HepG2 (cell line): ENCODE measurements at regions not wholly inside any gene's neighbourhood (a gene's known extent, or its start where the extent isn't known, plus 50 kb on each side); places are given as distances from the start of the nearest gene placed in this dataset.

Experiments
- ATAC-seq: fragments of 200-7000 bp; cut with Tn5 transposase; 3 replicates; pipeline ENCODE4 v1.9.1; 2020; ENCODE audit warnings: mild to moderate bottlenecking, moderate library complexity
- BruUV-seq: library from RNA; stranded (reverse); fragments of 400-500 nt; replicated peaks from 2 replicates; lab custom pipeline; 2021; lab: Mats Ljungman, UMichigan
- CTCF ChIA-PET: fragments of 300-600 bp; formaldehyde crosslinking; extraction: SDS; loops from one replicate; lab custom pipeline; 2021; ENCODE audit warnings: low total read pairs, inconsistent platforms, low intra/inter-chr PET ratio; lab: Yijun Ruan, JAX
- POLR2A ChIA-PET: fragments of 350-600 bp; sonication (Branson Sonifier 250); formaldehyde crosslinking; loops from one replicate; lab custom pipeline; 2020; ENCODE audit warnings: antibody characterized with exemption, inconsistent platforms; lab: Yijun Ruan, JAX
- DNase-seq: peaks from one replicate; pipeline ENCODE4 v3.0.0-alpha.2; 2015; ENCODE audit warnings: low spot score
- FAIRE-seq: peaks from 3 replicates; lab custom pipeline; 2011; peaks lifted over from hg19 to GRCh38; lab: Jason Lieb, UNC
- H2AFZ ChIP-seq: one replicate; pipeline ENCODE4 v1.6.1; 2011; ENCODE audit warnings: low read length, inconsistent platforms
- H3K27ac ChIP-seq: fragments of 300-600 bp; 3 replicates; pipeline ENCODE4 v1.8.0; 2011; ENCODE audit warnings: mixed run types, mild to moderate bottlenecking, mixed read lengths, low read length, inconsistent platforms; ENCODE audit not compliant: insufficient read depth; ENCODE audit errors: extremely low read length
- H3K27me3 ChIP-seq, 2 experiments: fragments of 200-600 bp in 1 of 2; 2 replicates in 1 of 2; 3 replicates in 1 of 2; pipeline versions ENCODE4 v1.6.0 to v1.8.0; 2011; ENCODE audit warnings: low read length in 2 of 2, mild to moderate bottlenecking in 2 of 2, moderate library complexity in 2 of 2, inconsistent platforms in 1 of 2; ENCODE audit not compliant: insufficient read depth in 2 of 2, control insufficient read depth in 1 of 2
- H3K36me3 ChIP-seq, 2 experiments: fragments of 200-600 bp in 1 of 2; replicated peaks in 1 of 2; 2 replicates in 1 of 2; 3 replicates in 1 of 2; pipeline versions ENCODE4 v1.5.1 to v1.8.0; 2011; ENCODE audit warnings: low read length in 2 of 2, inconsistent platforms in 1 of 2; ENCODE audit not compliant: insufficient read depth in 2 of 2, control insufficient read depth in 1 of 2
- H3K4me1 ChIP-seq: 2 replicates; pipeline ENCODE4 v1.5.1; 2012; ENCODE audit warnings: low read length, inconsistent platforms; ENCODE audit not compliant: insufficient read depth
- H3K4me2 ChIP-seq: 2 replicates; pipeline ENCODE4 v1.6.0; 2011; ENCODE audit warnings: low read depth, low read length, inconsistent platforms
- H3K4me3 ChIP-seq, 3 experiments: fragments of 200-600 bp in 1 of 3; sonication (generic), shearing (Covaris generic) in 1 of 3; replicated peaks in 1 of 3; 2 replicates each; pipeline ENCODE4 v1.5.1; 2011 to 2016; ENCODE audit warnings: low read length in 3 of 3, inconsistent platforms in 2 of 3, low read depth in 2 of 3, mild to moderate bottlenecking in 2 of 3, control low read depth in 1 of 3, mixed read lengths in 1 of 3; ENCODE audit not compliant: insufficient read depth in 1 of 3
- H3K79me2 ChIP-seq: one replicate; pipeline ENCODE4 v1.6.1; 2011; ENCODE audit warnings: low read length, inconsistent platforms; ENCODE audit not compliant: insufficient read depth
- H3K9ac ChIP-seq: 2 replicates; pipeline ENCODE4 v1.6.0; 2011; ENCODE audit warnings: mild to moderate bottlenecking, low read depth, low read length, inconsistent platforms; ENCODE audit not compliant: insufficient read depth
- H3K9me3 ChIP-seq: 2 replicates; pipeline ENCODE4 v1.5.1; 2012; ENCODE audit warnings: mild to moderate bottlenecking, low read length
- H4K20me1 ChIP-seq: 2 replicates; pipeline ENCODE4 v1.6.0; 2011; ENCODE audit warnings: inconsistent platforms, mild to moderate bottlenecking, low read length, moderate library complexity; ENCODE audit not compliant: insufficient read depth
- AGO2 ChIP-seq: fragments of 200-400 bp; formaldehyde crosslinking; optimal IDR thresholded peaks from 2 replicates; pipeline ENCODE3; 2017; ENCODE audit warnings: mild to moderate bottlenecking, low read depth, low read length, moderate library complexity
- BCL6 ChIP-seq: IDR thresholded peaks from 2 replicates; pipeline ENCODE4 v1.6.1; 2016; ENCODE audit warnings: missing genetic modification reagents, missing compliant biosample characterization
- GMEB2 ChIP-seq: IDR thresholded peaks from 2 replicates; pipeline ENCODE4 v1.6.1; 2016; ENCODE audit warnings: missing biosample characterization, missing genetic modification reagents, low read depth
- KAT7 ChIP-seq: IDR thresholded peaks from 2 replicates; pipeline ENCODE4 v1.6.1; 2018; ENCODE audit warnings: borderline replicate concordance, missing compliant biosample characterization
- MYNN ChIP-seq: sonication (generic); formaldehyde crosslinking; IDR thresholded peaks from 2 replicates; pipeline ENCODE4 v1.4.0; 2020; ENCODE audit warnings: mild to moderate bottlenecking, low read depth, missing genetic modification reagents
- PCBP1 ChIP-seq: fragments of 200-400 bp; formaldehyde crosslinking; IDR thresholded peaks from 2 replicates; pipeline ENCODE4 v1.6.1; 2017; ENCODE audit warnings: mild to moderate bottlenecking, low read depth, low read length, borderline replicate concordance
- TCF7L2 ChIP-seq: IDR thresholded peaks from 2 replicates; pipeline ENCODE4 v1.6.1; 2011; ENCODE audit warnings: mild to moderate bottlenecking, low read depth, low read length, moderate library complexity
- ZFP37 ChIP-seq: sonication (generic); formaldehyde crosslinking; IDR thresholded peaks from 2 replicates; pipeline ENCODE4 v1.4.0; 2020; ENCODE audit warnings: missing genetic modification reagents, borderline replicate concordance
- ZNF598 ChIP-seq: sonication (generic); formaldehyde crosslinking; IDR thresholded peaks from 2 replicates; pipeline ENCODE4 v1.5.1; 2020; ENCODE audit warnings: mild to moderate bottlenecking, missing genetic modification reagents, borderline replicate concordance
- ZNF800 ChIP-seq: sonication (generic); formaldehyde crosslinking; IDR thresholded peaks from 2 replicates; pipeline ENCODE4 v1.4.0; 2020; ENCODE audit warnings: missing genetic modification reagents
- WGBS: methylation state at CpG from one replicate; pipeline ENCODE4 v1.1.6; 2017; ENCODE audit warnings: low lambda C conversion rate; 5-methylcytosine and 5-hydroxymethylcytosine counted together
- in situ Hi-C: cut with HindIII; loops from 2 replicates; pipeline ENCODE4 v1.10.0; 2017; ENCODE audit warnings: low pct_unique_long_range_greater_than_20kb; ENCODE audit not compliant: extremely low pct_ligation_motif_present
- intact Hi-C: fragments of 100-400 bp; cut with micrococcal nuclease; formaldehyde crosslinking; loops from one replicate; pipeline ENCODE4 v1.10.0; 2022; ENCODE audit not compliant: unreplicated experiment
- TF ChIP-seq, protein P1 (sequence below): sonication (generic); formaldehyde crosslinking; IDR thresholded peaks from 2 replicates; pipeline ENCODE4 v1.4.0; 2020; ENCODE audit warnings: missing genetic modification reagents
- TF ChIP-seq, protein P2 (sequence below): sonication (generic); formaldehyde crosslinking; conservative IDR thresholded peaks from 2 replicates; pipeline ENCODE4 v1.4.0; 2020; ENCODE audit warnings: missing genetic modification reagents

DNA sequence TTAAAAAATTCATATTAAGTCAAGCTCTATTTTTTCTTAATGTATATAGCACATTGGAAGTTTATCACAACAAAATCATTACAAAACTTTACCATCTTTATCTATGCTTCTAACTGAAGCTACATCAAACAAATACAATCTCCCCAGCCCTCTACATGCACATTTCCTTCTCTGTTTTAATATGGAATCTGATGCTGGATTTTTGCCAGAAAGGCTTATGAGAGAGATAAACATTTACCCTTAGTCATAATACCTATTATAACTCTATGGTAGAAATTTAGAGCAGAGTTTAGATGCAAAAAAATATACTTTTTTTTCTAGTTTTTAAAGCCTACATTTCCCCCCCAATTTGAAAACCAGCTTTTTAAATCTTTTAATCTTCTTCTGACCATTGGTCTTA is 1198.6 kb downstream of the GATA3 start:
- ChIA-PET POLR2A (no interaction called here), CTCF (no interaction called here)
- DNase-seq = no peak
- Histone ChIP-seq H3K27ac (no peak overlapping the region), H4K20me1 (no peaks in the 10 kb centered on the region), H3K79me2 (no peaks in the 10 kb centered on the region), H2AFZ (no peak overlapping the region), H3K4me3 (no peak overlapping the region), H3K36me3 (no peaks in the 10 kb centered on the region), H3K9ac (no peak overlapping the region), H3K9me3 (no peaks in the 10 kb centered on the region), H3K4me1 (no peaks in the 10 kb centered on the region), H3K27me3 (no peaks in the 10 kb centered on the region), H3K4me2 (no peak overlapping the region)
- in situ Hi-C loops = no loop called here
- no peak for FAIRE-seq
- intact Hi-C loops = no loop called here
- TF ChIP-seq BCL6 (CRISPR knock-in tag) (no peak), ZFP37 (CRISPR knock-in tag) (no peak), TCF7L2 (no peak), KAT7 (CRISPR knock-in tag) (no peak), AGO2 (no peak)
- ATAC-seq = no peak
- no TSS peak for BruUV-seq

GRCh38 chr10:9254353-9254752 is 1199.9 kb downstream of the GATA3 start:
- no peaks in the 10 kb centered on the region for H3K79me2 ChIP-seq
- no TSS peak for BruUV-seq
- H3K27ac ChIP-seq = no peak overlapping the region
- intact Hi-C loops (no loop called here), in situ Hi-C loops (no loop called here)
- H3K36me3 ChIP-seq = no peaks in the 10 kb centered on the region
- FAIRE-seq = no peak
- no peaks in the 10 kb centered on the region for H3K4me1 ChIP-seq
- no peaks in the 10 kb centered on the region for H3K27me3 ChIP-seq
- no peak for DNase-seq
- H3K4me3 ChIP-seq = no peak overlapping the region
- POLR2A ChIA-PET = no interaction called here
- ATAC-seq = no peak
- H4K20me1 ChIP-seq = no peaks in the 10 kb centered on the region
- CTCF ChIA-PET = no interaction called here
- no peaks in the 10 kb centered on the region for H3K9me3 ChIP-seq
- no peak overlapping the region for H3K4me2 ChIP-seq
- H3K9ac ChIP-seq = no peak overlapping the region
- no peak overlapping the region for H2AFZ ChIP-seq
- WGBS = 0% methylated on average over 2 of the region's 2 CpGs
- TF ChIP-seq, protein P1, sequence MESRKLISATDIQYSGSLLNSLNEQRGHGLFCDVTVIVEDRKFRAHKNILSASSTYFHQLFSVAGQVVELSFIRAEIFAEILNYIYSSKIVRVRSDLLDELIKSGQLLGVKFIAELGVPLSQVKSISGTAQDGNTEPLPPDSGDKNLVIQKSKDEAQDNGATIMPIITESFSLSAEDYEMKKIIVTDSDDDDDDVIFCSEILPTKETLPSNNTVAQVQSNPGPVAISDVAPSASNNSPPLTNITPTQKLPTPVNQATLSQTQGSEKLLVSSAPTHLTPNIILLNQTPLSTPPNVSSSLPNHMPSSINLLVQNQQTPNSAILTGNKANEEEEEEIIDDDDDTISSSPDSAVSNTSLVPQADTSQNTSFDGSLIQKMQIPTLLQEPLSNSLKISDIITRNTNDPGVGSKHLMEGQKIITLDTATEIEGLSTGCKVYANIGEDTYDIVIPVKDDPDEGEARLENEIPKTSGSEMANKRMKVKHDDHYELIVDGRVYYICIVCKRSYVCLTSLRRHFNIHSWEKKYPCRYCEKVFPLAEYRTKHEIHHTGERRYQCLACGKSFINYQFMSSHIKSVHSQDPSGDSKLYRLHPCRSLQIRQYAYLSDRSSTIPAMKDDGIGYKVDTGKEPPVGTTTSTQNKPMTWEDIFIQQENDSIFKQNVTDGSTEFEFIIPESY (CRISPR knock-in tag) = no peak
- no peak for TF ChIP-seq MYNN (CRISPR knock-in tag)
- TF ChIP-seq ZNF598 = no peak
- no peak for TF ChIP-seq ZNF800
- TF ChIP-seq, protein P2, sequence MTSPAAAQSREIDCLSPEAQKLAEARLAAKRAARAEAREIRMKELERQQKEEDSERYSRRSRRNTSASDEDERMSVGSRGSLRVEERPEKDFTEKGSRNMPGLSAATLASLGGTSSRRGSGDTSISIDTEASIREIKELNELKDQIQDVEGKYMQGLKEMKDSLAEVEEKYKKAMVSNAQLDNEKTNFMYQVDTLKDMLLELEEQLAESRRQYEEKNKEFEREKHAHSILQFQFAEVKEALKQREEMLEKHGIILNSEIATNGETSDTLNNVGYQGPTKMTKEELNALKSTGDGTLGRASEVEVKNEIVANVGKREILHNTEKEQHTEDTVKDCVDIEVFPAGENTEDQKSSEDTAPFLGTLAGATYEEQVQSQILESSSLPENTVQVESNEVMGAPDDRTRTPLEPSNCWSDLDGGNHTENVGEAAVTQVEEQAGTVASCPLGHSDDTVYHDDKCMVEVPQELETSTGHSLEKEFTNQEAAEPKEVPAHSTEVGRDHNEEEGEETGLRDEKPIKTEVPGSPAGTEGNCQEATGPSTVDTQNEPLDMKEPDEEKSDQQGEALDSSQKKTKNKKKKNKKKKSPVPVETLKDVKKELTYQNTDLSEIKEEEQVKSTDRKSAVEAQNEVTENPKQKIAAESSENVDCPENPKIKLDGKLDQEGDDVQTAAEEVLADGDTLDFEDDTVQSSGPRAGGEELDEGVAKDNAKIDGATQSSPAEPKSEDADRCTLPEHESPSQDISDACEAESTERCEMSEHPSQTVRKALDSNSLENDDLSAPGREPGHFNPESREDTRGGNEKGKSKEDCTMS (CRISPR knock-in tag) = no peak
- TF ChIP-seq GMEB2 (CRISPR knock-in tag) = no peak
- TF ChIP-seq PCBP1 = no peak
